Stimulated activated CD4-positive, alpha-beta T cell treated with anti-CD3 and anti-CD28 coated beads, Interleukin-12 subunit alpha, Interleukin-12 subunit beta, amount 100 ng/mL, for 4 hours (primary cell): ENCODE measurements at regions not wholly inside any gene's neighbourhood (a gene's known extent, or its start where the extent isn't known, plus 50 kb on each side); places are given as distances from the start of the nearest gene placed in this dataset.
"Not testable (repeated sequence)": the region's sequence is repeated elsewhere in the genome, so short reads cannot be mapped to it uniquely, and the experiment has no call there.

ENCODE experiments used
- DNase-seq: peaks from one replicate; pipeline ENCODE4 v3.0.0-alpha.2; 2020

DNA sequence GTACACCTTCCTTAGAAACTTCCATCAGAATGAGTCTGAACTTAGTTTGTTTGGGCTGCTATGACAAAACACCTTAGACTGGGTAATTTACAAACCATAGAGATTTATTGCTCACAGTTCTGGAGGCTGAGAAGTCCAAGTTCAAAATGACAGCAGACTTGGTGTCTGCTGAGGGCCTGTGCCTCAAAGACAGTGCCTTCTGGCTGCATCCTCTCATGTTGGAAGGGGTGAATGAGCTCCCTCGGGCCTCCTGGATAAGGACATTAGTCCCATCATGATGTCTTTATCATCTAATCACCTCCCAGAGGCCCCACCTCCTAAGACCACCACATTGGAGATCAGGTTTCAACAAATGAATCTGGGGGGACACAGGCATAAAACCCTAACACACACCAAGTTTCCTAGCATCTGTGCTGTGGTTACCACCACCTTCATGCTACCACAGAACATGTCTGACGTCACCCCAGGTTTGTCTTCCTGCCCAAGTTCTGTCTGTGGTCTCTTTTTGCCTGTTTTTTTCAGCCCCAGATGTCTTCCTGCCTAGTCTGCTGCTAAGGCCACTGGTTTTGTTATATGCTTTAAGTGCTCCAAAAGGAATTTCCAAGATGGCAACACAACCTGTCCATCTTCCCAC is 150.9 kb upstream of the COBL start:
- no peak for DNase-seq

DNA sequence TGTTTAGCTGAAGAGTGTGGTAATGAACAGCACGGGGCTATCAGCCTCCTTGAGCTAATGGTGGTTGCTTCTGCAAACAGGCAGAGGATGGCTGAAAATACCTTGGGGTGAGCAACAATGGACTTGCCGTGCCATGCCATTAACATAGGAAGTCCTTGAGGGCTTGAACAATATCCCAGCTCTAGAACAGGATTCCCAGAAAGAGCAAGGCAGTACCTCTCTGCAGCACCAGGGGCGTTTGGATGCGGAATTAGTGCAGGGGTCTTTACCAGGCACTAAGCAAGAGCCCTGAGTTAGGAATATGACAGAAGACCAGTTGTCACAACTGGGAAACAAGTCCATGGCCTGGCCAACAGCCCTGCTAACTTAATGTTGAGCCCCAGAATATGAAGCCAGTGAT is 143.2 kb upstream of the COBL start:
- DNase-seq: no peak

DNA sequence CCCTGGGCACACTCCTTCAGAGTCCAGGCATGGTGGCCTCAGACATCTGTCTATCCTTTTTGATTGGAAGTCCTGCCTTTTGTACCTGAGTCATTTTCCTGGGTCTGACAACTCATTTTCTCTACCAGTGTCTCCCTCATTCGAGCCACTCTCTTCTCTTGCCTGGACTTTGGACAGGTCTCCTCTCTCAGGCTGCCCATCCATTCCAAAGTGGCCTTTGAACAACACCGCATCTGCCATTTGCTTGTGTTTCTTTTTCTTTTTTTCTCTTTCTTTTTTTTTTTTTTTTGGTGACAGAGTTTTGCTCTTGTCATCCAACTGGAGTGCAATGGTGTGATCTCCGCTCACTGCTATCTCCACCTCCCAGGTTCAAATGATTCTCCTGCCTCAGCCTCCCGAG is 142.1 kb upstream of the COBL start:
- no peak for DNase-seq

DNA sequence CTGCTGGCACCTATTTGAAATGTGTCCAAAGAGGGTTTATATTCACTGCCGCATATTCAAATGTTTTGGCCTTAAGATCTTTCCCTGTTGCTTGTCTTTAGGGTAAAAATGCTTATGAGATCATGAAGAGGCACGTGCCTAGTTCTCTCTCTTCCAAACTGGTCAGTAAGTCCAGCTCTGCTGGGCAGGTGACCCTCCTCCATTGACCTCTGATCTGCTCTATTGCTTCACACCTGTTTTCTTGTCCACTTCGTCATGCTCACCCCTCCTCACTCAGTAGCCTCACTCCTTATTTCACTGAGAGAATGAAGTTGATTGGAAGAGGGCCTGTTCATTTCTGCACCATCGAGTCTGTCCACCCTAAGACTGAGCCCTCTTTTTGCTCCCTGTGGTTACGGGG is 140.5 kb upstream of the COBL start:
- DNase-seq: no peak

DNA sequence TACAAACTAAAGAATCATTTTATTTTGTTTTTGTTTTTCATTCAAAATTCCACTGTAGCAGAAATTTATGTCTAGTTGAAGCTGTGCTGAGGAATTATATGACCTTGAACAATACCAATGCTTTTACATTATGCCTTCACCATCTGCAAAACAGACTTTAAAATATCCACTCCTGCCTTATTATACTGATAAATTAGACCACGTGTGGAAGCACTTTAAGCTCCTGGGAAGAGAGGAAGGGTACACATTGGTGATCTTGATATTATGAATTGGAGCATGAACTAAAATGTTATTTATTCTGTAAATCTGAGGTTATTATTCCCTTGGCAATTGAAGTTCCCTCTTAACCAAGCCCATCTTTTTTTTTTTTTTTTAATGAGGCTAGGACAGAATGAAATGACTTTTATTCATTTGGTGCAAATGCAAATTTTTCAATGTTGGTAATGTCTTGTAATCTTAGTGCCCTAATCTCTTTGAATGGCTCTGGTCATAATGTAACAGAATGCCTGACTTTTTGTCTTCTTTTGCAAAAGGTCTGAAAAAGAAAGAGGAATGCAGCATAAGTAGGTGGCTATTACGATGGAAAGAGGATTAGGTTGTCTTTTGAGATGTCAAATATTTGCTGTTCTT is 139.9 kb upstream of the COBL start:
- DNase-seq: no peak

DNA sequence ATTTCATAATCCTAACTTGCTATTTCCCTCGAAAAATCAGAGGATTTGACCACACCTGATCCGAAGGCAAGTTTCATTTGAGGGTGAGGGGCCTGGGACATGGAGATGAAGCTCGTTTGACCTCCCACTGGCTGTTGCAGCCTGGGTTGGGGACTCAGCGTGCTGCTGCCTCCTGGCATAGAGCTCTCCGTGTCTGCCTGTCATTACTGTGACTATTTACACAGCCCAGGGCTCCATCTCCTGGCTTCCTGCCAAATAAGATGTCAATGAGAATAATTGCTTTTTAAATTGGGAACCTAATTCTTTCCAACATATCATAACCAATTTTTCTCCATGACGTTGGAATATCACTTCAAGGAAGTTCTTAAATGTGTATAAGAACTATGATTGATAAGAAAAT is 139.3 kb upstream of the COBL start:
- no peak for DNase-seq

DNA sequence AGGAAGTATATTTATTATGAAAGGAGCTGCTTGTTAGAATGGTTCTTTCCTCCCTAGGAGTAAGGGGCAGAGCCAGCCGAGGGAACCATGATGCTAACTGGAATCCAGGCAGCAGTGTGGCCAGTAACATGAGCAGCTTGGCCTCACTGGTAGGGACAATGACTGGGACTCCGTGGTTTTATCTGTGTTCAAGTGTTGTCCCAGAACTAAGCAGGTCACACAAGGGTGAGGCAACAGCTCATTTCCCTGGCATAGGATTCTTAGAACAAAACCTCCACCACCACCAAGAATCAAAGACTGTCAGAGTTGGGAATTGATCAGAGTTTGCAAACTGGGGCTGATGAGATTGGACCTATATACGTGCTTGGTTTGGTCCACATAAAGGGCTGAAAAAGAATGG is 138.9 kb upstream of the COBL start:
- no peak for DNase-seq

DNA sequence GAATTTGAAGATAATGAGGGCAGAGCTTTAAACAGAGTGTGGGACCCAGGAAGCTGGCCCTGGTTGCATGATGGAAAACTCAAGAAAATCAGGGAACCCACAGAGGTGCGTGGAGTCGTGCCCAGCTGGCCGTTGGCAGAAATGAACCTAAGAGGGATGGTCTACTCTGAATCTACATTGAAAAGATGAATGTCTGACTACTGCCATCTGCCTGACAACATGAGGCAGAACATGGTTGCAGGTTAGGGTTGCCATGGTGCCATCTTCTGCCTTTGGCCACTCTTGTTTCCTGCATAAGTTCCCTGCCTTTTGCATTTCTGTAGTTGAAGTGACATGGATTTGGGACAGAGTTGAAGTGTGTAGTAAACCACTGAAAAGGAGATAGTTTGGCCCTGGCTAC is 138.5 kb upstream of the COBL start:
- DNase-seq: no peak

DNA sequence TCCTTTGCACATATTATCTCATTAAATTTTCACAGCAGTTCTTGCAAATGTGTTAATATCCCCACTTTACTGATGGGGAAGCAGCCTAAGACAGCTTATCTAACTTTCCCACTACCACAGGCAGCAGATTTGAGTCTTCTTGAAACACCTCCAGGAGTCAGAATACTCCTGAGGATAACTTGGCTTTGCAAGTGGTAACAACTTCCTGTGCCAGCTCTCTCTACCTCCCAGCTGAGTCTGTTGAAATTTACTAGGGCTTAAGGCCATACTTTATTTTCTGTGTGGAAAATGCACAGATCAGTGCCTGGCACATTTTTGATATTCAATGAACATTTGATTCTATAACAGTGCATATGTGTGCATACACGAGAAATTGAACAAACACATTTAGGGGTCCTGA is 136.1 kb upstream of the COBL start:
- DNase-seq: no peak

DNA sequence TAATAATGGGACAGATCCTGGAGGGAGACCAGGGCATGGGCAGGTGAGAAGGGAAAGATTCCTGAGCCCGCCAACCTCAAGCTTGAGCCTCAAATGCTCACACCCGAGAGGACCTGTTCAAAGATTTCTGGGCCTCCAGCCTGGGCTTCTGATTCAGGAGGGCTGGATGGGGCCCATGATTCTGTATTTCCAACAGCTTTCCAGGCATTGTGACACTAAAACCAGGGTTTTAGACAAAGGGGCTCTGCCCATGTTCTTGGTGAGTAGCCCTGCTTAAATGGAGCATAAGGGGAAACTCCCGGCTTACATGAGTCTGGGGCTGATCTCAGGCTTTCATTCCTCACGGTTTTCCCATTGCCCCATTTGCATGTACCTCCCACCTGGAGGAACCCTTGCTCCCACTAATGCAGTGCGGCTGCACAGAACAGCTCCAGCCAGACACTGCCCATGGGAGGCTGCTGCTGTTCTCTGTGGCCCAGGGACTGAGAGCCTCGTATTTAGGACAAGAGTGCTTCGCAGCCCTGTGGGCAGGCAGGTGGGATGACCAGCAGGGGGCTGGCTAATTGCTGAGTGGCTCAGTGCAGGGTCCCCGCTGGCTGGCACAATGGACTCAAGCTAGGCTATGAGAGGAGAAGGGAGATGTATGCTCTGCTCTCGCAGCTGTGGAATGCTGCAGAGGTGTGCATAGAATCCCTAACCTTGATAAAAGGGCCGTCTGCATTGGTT is 135.3 kb upstream of the COBL start:
- DNase-seq: no peak

DNA sequence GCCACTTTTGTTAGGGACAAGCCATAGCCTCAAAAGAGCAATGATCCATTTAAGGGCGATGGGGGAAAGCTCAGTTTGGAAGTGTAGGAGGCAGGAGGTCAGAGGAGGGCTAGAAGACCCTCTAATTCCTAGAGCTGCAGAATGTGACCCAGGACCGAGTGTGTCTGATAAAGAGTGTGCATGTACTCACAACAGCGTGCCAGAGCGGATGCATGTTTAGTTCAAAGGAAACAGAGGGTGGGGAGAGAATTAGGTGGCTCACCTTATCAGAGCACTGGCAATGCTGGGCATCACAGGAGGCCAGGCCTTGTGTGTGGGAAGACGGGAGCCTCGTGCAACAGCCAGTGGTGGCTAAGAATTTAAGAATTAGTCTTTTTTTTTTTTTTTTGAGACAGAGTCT is 133.9 kb upstream of the COBL start:
- DNase-seq: no peak

DNA sequence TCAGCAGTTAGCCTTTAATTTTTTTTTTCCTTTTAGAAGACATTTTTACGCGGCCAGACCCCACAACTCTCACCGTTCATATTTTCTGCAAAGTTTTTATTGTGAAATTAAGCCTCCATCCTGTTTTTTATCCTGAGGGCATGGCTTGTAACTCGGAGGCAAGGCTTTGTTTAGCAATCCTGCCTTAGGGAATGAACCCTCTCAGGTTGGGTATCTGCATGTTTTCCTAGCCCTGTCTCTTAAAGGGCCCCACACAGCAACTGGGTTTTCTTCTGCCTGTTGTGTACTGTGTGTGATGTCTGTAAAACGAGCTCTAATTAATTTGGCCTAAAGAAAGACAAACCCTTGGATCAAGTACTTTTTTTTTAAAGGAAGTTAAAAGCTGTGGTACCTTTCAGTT is 130.2 kb upstream of the COBL start:
- DNase-seq: no peak

DNA sequence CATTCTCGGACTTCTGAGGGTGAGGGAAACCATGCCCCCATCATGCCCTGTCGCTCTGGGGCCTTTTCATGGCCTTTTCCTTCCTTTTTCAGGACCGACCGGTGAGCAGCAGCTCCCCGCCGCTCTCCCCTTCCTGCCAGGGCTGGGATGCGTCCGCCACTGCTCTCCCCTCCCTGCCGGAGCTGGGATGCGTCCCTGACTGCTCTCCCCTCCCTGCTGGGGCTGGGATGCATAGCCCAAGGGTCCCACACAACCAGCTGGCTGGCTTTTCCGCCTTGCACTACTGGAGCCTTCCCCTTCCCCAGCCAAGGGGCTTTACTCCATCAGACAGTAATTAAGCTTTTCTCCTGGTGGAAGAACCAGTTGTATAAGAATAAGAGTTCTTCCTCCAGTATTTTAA is 129.7 kb upstream of the COBL start:
- no peak for DNase-seq

DNA sequence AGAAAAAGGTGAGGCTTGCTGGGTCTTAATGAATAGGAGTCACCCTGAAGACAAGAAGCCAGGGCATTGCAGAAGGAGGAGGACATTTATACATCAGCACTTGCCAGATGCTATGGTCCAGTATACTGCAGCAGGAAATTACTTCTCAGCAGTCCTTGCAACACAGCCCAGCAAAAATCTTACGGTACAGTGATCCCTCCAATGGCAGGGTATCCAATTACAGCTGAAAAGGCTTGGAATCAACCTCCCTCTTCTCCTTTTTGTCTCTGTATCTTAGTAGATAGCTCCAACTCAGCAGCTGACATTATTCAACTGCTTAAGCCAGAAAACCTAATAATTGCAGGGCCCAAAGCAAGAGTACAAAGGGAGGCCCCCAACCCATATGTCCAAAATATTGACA is 128.3 kb upstream of the COBL start:
- DNase-seq: no peak

DNA sequence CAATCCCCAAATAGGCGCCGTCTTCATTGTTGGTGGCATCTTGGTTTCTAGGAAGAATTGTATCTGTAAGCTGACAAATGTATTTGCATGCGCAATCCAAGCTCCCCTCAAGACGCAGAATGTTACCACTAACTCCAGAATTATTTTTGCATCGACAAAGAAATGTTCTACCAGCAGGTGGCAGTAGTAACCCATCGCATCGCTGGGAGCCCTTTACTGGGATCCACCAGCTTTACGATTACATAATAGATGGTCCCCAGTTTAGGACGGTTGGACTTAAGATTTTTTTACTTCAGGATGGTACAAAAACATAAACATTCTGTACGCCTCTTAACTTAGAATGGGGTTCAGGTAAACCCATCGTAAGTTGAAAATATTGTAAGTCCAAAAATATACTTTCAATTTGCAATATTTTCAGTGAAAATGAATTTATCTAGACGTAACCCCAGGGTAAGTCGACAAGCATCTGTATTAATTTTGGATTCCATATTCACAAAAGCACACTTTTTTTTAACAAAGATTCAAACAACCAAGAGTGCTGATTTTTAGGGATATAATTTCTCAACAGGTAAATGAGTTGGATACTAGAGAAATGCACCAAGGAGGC is 114.0 kb upstream of the COBL start:
- peak; percentile 18 for DNase-seq

DNA sequence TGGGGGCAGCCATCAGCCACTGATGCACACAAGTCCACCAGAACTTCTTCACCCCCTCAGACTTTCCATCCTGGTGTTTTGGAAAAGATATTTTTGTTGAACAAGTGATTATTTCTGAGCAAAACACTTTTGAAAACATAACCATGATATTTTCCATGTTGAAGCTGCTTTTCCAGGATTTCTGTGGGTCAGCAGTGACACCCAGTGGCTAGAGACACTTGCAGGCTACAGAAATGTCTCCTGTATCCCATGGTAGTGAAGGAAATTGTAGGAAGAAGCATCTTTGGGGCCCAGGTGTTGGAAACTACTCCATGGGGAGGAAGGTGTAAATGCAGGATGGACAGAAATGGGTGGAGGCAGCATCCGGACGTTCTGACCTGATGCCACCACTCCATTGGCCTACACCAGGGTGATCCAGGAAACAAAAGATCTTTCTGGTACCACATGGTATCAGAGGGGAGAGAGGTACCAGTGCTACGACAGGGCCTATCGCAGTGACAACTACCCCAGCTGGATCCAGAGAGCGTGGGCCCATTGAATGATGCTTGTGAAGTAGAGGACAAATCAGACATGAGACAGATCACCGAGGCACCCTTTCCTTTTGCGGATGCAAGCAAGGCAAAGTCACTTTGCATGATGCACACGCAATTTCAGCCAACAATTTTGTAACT is 111.7 kb upstream of the COBL start:
- DNase-seq: no peak

DNA sequence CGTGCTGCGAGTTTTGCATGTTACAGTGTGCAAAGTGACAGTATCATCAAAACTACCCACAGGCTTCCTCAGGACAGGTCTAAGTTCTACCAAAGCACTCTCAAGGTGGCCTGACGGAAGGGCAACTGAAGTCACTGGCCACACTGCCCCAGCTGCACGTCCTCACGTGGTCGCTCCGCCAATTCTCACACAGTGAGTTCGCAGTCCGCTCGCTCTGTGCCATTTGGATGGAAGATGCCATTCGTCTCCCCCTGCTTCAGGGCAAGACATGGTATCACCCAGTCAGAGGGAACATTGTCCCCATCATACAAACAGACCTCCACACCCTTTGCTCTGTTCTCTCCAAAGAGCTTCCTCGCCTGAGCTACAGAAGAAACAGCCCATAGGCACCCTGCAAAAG is 109.6 kb upstream of the COBL start:
- DNase-seq: no peak

DNA sequence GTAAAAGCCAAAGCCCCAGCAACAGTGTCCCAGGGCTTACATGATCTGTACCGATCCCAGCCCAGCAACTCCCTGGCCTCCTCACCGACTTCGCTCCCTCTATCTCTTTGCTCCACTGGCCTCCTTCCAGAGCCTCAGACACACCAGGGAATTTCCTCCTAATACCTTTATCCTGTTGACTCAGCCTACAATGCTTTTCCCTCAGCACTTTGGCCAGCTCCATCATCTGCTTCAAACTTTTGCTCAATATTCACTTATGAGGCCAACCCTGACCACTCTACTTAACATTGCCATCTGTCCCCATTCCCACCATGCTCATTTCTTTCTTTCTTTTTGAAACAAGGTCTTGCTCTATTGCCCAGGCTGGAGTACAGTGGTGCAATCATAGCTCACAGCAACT is 93.3 kb upstream of the COBL start:
- not testable (repeated sequence) for DNase-seq

DNA sequence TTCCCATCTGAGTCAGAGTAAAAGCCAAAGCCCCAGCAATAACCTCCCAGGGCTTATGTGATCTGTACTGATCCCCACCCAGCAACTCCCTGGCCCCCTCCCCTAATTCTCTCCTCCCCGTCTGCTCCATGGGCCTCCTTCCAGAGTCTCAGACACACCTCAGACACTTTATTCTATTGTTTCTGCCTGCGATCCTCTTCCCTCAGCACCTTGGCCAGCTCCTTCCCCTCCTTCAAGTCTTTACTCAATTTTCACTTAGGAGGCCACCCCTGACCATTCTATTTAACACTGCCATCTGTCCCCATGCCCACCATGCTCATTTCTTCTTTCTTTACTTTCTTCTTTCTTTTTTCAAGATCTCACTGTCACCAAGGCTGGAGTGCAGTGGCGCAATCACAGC is 81.0 kb upstream of the COBL start:
- DNase-seq: not testable (repeated sequence)

DNA sequence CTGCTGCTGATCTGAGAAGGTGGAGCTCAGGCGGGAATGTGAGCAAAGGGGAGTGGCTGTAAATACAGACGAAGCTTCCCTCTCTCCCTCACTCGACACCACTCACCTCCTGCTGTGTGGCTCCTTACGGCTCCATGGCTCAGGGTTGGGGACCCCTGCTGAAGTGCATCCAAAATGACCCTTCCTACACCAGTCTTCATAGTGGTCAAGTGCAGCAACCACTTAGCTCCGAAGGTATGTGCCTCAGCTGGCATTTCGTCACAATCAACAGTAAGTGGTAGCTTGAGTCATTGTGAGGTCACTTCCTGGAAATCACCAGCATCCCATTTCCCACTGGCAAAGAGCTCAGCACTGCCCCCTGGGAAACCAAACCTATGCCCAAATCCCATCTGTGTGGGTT is 76.4 kb upstream of the COBL start:
- not testable (repeated sequence) for DNase-seq

DNA sequence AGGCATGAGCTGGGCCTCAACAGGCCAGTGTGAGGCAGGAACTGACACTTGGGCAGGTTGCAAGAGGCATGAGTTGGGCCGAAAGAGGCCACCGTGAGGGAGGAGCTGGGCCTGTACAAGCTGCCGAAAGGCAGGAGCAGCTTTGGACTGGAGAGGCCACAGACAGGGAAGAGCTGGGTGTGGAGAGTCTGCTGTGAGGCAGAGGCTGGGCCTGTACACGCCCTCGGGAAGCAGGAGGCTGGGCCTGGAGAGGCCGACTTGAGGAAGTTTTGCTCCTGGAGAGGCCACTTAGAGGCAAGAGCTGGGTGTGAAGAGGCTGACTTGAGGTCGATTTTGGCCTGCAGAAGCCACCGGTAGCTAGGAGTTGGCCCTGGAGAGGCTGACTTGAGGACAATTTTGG is 73.3 kb upstream of the COBL start:
- DNase-seq: not testable (repeated sequence)

DNA sequence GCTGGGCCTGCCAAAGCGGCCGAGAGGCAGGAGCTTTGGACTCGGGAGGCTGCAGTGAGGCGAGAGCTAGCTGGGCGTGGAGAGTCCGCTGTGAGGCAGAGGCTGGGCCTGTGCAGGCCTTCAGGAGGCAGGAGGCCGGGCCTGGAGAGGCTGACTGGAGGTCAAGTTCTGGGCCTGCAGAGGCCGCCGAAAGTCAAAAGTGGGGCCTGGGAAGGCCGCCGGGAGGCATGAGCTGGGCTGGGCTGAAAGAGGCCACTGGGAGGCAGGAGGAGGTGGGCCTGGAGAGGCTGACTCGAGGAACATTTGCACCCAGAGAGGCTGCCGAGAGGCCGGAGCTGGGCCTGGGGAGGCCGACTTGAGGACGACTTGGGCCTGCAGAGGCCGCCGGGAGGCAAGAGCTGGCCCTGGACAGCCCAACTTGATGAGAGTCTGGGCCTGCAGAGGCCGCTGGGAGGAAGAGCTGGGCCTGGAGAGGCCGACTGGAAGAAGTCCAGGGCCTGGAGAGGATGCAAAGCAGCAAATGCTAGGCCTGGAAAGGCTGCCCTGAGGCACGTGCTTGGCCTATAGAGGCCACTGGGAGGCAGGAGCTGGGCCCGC is 72.7 kb upstream of the COBL start:
- not testable (repeated sequence) for DNase-seq

DNA sequence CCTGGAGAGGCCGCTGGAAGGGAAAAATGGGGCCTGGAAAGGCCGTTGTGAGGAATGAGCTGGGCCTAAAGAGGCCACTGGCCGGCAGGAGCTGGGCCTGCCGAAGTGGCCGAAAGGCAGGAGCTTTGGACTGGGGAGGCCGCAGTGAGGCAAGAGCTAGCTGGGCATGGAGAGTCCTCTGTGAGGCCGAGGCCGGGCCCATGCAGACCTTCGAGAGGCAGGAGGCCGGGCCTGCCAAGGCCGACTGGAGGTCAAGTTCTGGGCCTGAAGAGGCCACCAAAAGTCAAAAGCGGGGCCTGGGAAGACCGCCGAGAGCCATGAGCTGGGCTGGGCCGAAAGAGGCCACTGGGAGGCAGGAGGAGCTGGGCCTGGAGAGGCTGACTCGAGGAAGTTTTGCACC is 71.6 kb upstream of the COBL start:
- not testable (repeated sequence) for DNase-seq
